OCI-LY1 (cell line): ENCODE measurements at regions not wholly inside any gene's neighbourhood (a gene's known extent, or its start where the extent isn't known, plus 50 kb on each side); places are given as distances from the start of the nearest gene placed in this dataset.

Experiments
- H2AFZ ChIP-seq: fragments of 200-600 bp; sonication (generic), shearing (Covaris generic); 2 replicates; pipeline ENCODE4 v1.6.0; 2014; ENCODE audit warnings: antibody characterized with exemption, mild to moderate bottlenecking, low read length
- H3F3A ChIP-seq: fragments of 200-600 bp; sonication (generic), shearing (Covaris generic); 2 replicates; pipeline ENCODE4 v1.6.0; 2014; ENCODE audit warnings: mild to moderate bottlenecking, antibody characterized with exemption, low read length, moderate library complexity; ENCODE audit not compliant: insufficient read depth
- H3K27ac ChIP-seq: fragments of 200-600 bp; sonication (generic); 2 replicates; pipeline ENCODE4 v1.5.1; 2014; ENCODE audit warnings: low read length, mixed run types, mild to moderate bottlenecking, low read depth; ENCODE audit not compliant: poor library complexity, severe bottlenecking
- H3K27me3 ChIP-seq: fragments of 200-600 bp; sonication (generic); 2 replicates; pipeline ENCODE4 v1.6.0; 2014; ENCODE audit warnings: antibody characterized with exemption, mild to moderate bottlenecking, low read length, moderate library complexity; ENCODE audit not compliant: insufficient read depth
- H3K36me3 ChIP-seq: fragments of 200-600 bp; sonication (generic); 2 replicates; pipeline ENCODE4 v1.6.1; 2014; ENCODE audit warnings: mild to moderate bottlenecking, antibody characterized with exemption, low read length, moderate library complexity, mixed read lengths; ENCODE audit not compliant: insufficient read depth
- H3K4me1 ChIP-seq: fragments of 200-600 bp; sonication (generic); 2 replicates; pipeline ENCODE4 v1.5.1; 2014; ENCODE audit warnings: mild to moderate bottlenecking, low read length, moderate library complexity; ENCODE audit not compliant: insufficient read depth, severe bottlenecking
- H3K4me2 ChIP-seq: fragments of 200-600 bp; sonication (generic), shearing (Covaris generic); 2 replicates; pipeline ENCODE4 v1.6.1; 2014; ENCODE audit warnings: low read length
- H3K4me3 ChIP-seq: fragments of 200-600 bp; sonication (generic); 2 replicates; pipeline ENCODE4 v1.5.1; 2014; ENCODE audit warnings: low read length, low read depth, mild to moderate bottlenecking, mixed read lengths; ENCODE audit not compliant: poor library complexity, severe bottlenecking
- H3K79me2 ChIP-seq: fragments of 200-600 bp; shearing (Covaris generic); 2 replicates; pipeline ENCODE4 v1.6.1; 2016; ENCODE audit warnings: mixed run types, low read length, mixed read lengths; ENCODE audit not compliant: insufficient read depth
- H3K9ac ChIP-seq: fragments of 200-600 bp; sonication (generic), shearing (Covaris generic); 2 replicates; pipeline ENCODE4 v1.6.1; 2014; ENCODE audit warnings: mild to moderate bottlenecking, low read length, mixed read lengths
- H3K9me2 ChIP-seq: fragments of 200-600 bp; sonication (generic), shearing (Covaris generic); 2 replicates; pipeline ENCODE4 v1.6.1; 2014; ENCODE audit warnings: low read depth, mild to moderate bottlenecking, low read length, mixed read lengths
- H3K9me3 ChIP-seq: fragments of 200-600 bp; shearing (Covaris generic); 2 replicates; pipeline ENCODE4 v1.6.1; 2014; ENCODE audit warnings: low read length, mixed read lengths
- H4K20me1 ChIP-seq: fragments of 200-600 bp; sonication (generic), shearing (Covaris generic); 2 replicates; pipeline ENCODE4 v1.6.0; 2016; ENCODE audit warnings: mild to moderate bottlenecking, low read length; ENCODE audit not compliant: insufficient read depth
- CTCF ChIP-seq: fragments of 200-600 bp; sonication (generic), shearing (Covaris generic); IDR thresholded peaks from 2 replicates; pipeline ENCODE4 v1.5.1; 2017; ENCODE audit warnings: mild to moderate bottlenecking, antibody characterized with exemption, low read length, moderate library complexity, mixed read lengths
- EZH2 ChIP-seq: fragments of 200-600 bp; sonication (generic), shearing (Covaris generic); IDR thresholded peaks from 2 replicates; pipeline ENCODE4 v1.8.0; 2017; ENCODE audit warnings: borderline replicate concordance, mixed run types, mild to moderate bottlenecking, antibody characterized with exemption, low read length, moderate library complexity, mixed read lengths

- Histone ChIP-seq H3K36me3 (no peaks in the 10 kb centered on the region), H3K27ac (no peak overlapping the region), H3K4me1 (no peaks in the 10 kb centered on the region), H3K4me3 (no peak overlapping the region), H3K9me3 (no peaks in the 10 kb centered on the region), H3K4me2 (no peak overlapping the region), H2AFZ (no peak overlapping the region), H4K20me1 (no peaks in the 10 kb centered on the region), H3K79me2 (no peaks in the 10 kb centered on the region), H3K9ac (no peak overlapping the region), H3F3A (no peaks in the 10 kb centered on the region), H3K9me2 (no peaks in the 10 kb centered on the region), H3K27me3 (no peaks in the 10 kb centered on the region)
- no peak for TF ChIP-seq EZH2
- no peak for TF ChIP-seq CTCF
Measured at GRCh38 chr6:8829296-8829695, 394.0 kb upstream of the SLC35B3 start.

GRCh38 chr6:8828376-8828775, 393.0 kb upstream of the SLC35B3 start:
- H3K27me3 ChIP-seq = no peaks in the 10 kb centered on the region
- no peak overlapping the region for H3K4me2 ChIP-seq
- H3K79me2 ChIP-seq = no peaks in the 10 kb centered on the region
- no peaks in the 10 kb centered on the region for H3K4me1 ChIP-seq
- no peaks in the 10 kb centered on the region for H3K9me2 ChIP-seq
- no peaks in the 10 kb centered on the region for H3F3A ChIP-seq
- TF ChIP-seq CTCF (no peak), EZH2 (no peak)
- H3K4me3 ChIP-seq = no peak overlapping the region
- H4K20me1 ChIP-seq = no peaks in the 10 kb centered on the region
- no peak overlapping the region for H3K27ac ChIP-seq
- H3K36me3 ChIP-seq = no peaks in the 10 kb centered on the region
- H3K9me3 ChIP-seq = no peaks in the 10 kb centered on the region
- H2AFZ ChIP-seq = no peak overlapping the region
- no peak overlapping the region for H3K9ac ChIP-seq

GRCh38 chr6:8825726-8826125, 390.4 kb upstream of the SLC35B3 start:
- H3K4me3 ChIP-seq = no peak overlapping the region
- no peak for TF ChIP-seq EZH2
- no peaks in the 10 kb centered on the region for H3F3A ChIP-seq
- no peaks in the 10 kb centered on the region for H3K4me1 ChIP-seq
- no peaks in the 10 kb centered on the region for H3K79me2 ChIP-seq
- no peaks in the 10 kb centered on the region for H3K9me3 ChIP-seq
- no peaks in the 10 kb centered on the region for H3K36me3 ChIP-seq
- no peak overlapping the region for H2AFZ ChIP-seq
- no peak overlapping the region for H3K4me2 ChIP-seq
- H3K9ac ChIP-seq = no peak overlapping the region
- no peaks in the 10 kb centered on the region for H4K20me1 ChIP-seq
- H3K27ac ChIP-seq = no peak overlapping the region
- H3K27me3 ChIP-seq = no peaks in the 10 kb centered on the region
- H3K9me2 ChIP-seq = no peaks in the 10 kb centered on the region

- Histone ChIP-seq H3K4me1 (no peaks in the 10 kb centered on the region), H4K20me1 (no peaks in the 10 kb centered on the region), H3K27me3 (no peaks in the 10 kb centered on the region), H3K36me3 (no peaks in the 10 kb centered on the region), H3F3A (no peaks in the 10 kb centered on the region), H3K9me3 (no peaks in the 10 kb centered on the region), H3K9ac (no peak overlapping the region), H2AFZ (no peak overlapping the region), H3K27ac (no peak overlapping the region), H3K4me2 (no peak overlapping the region), H3K4me3 (no peak overlapping the region), H3K9me2 (no peaks in the 10 kb centered on the region), H3K79me2 (no peaks in the 10 kb centered on the region)
- TF ChIP-seq EZH2 = no peak
- TF ChIP-seq CTCF = no peak
Measured at GRCh38 chr6:8821981-8822381, 386.6 kb upstream of the SLC35B3 start.
